ENCODE measurements at regions not wholly inside any gene's neighbourhood (a gene's known extent, or its start where the extent isn't known, plus 50 kb on each side); places are given as distances from the start of the nearest gene placed in this dataset.

- TF ChIP-seq ZNF687 (CRISPR knock-in tag; IDR thresholded peaks at IDR 0.05) (no peak), NFE2 (CRISPR knock-in tag; IDR thresholded peaks at IDR 0.05) (no peak), ARNT (IDR thresholded peaks at IDR 0.05) (0 out of 2 replicates have a peak, but pooled peaks have one; percentile 23), KAT7 (CRISPR knock-in tag; IDR thresholded peaks at IDR 0.05; ENCODE audit: borderline replicate concordance) (no peak), SCMH1 (CRISPR knock-in tag; IDR thresholded peaks at IDR 0.05; ENCODE audit: borderline replicate concordance) (no peak), CENPBD1 (CRISPR knock-in tag; IDR thresholded peaks at IDR 0.05; ENCODE audit: borderline replicate concordance, low read depth) (no peak), ZNF740 (CRISPR knock-in tag; IDR thresholded peaks at IDR 0.05) (no peak), ERF (CRISPR knock-in tag; IDR thresholded peaks at IDR 0.05) (no peak), HDAC2 (CRISPR knock-in tag; IDR thresholded peaks at IDR 0.05) (no peak), ZNF138 (CRISPR knock-in tag; IDR thresholded peaks at IDR 0.05; ENCODE audit: low read depth) (no peak), DPF2 (CRISPR knock-in tag; IDR thresholded peaks at IDR 0.05; ENCODE audit: borderline replicate concordance, low read depth) (no peak), THAP7 (CRISPR knock-in tag; IDR thresholded peaks at IDR 0.05) (no peak), ZNF790 (CRISPR knock-in tag; IDR thresholded peaks at IDR 0.05; ENCODE audit: borderline replicate concordance) (no peak), CREB1 (IDR thresholded peaks at IDR 0.05) (peak; percentile 97), CREB1 (CRISPR knock-in tag; IDR thresholded peaks at IDR 0.05) (no peak), THAP9 (CRISPR knock-in tag; IDR thresholded peaks at IDR 0.05; ENCODE audit: borderline replicate concordance) (no peak), STAT6 (CRISPR knock-in tag; IDR thresholded peaks at IDR 0.05; ENCODE audit: borderline replicate concordance) (no peak), NONO (IDR thresholded peaks at IDR 0.05) (no peak), NONO (CRISPR knock-in tag; conservative IDR thresholded peaks at IDR 0.05) (no peak), MLX (CRISPR knock-in tag; IDR thresholded peaks at IDR 0.05) (no peak)
Observed at GRCh38 chr17:77809814-77810213, 148.7 kb upstream of the TNRC6C start (continued).

Data from HepG2 (cell line).